Stimulated activated CD4-positive, alpha-beta T cell treated with anti-CD3 and anti-CD28 coated beads, Interleukin-1b, Interleukin-23, amount 100 ng/mL, for 48 hours (primary cell): ENCODE measurements at regions not wholly inside any gene's neighbourhood (a gene's known extent, or its start where the extent isn't known, plus 50 kb on each side); places are given as distances from the start of the nearest gene placed in this dataset.

ENCODE experiments used
- DNase-seq: peaks from one replicate; pipeline ENCODE4 v3.0.0-alpha.2; 2020

GRCh38 chr12:67428431-67428830 is 159.3 kb downstream of the CAND1 start:
- DNase-seq, result no peak

GRCh38 chr12:67430708-67431335 is 161.7 kb downstream of the CAND1 start:
- DNase-seq, result no peak

- no peak for DNase-seq
These were observed 162.4 kb downstream of the CAND1 start for GRCh38 chr12:67431411-67432020.

- DNase-seq, result no peak
These were observed 164.4 kb downstream of the CAND1 start for GRCh38 chr12:67433385-67434175.

GRCh38 chr12:67434671-67435370 is 165.7 kb downstream of the CAND1 start:
- no peak for DNase-seq

GRCh38 chr12:67436230-67436629 is 167.1 kb downstream of the CAND1 start:
- DNase-seq, result no peak

GRCh38 chr12:67437011-67437410 is 167.9 kb downstream of the CAND1 start:
- no peak for DNase-seq

GRCh38 chr12:67439611-67440010 is 170.5 kb downstream of the CAND1 start:
- no peak for DNase-seq

GRCh38 chr12:67441736-67442346 is 172.7 kb downstream of the CAND1 start:
- DNase-seq, result peak; percentile 68

GRCh38 chr12:67442347-67442841 is 173.2 kb downstream of the CAND1 start:
- no peak for DNase-seq

GRCh38 chr12:67442896-67443295 is 173.7 kb downstream of the CAND1 start:
- no peak for DNase-seq

- DNase-seq, result no peak
These were observed 175.4 kb downstream of the CAND1 start for GRCh38 chr12:67444542-67444941.

- no peak for DNase-seq
These were observed 177.6 kb downstream of the CAND1 start for GRCh38 chr12:67446716-67447115.

- DNase-seq, result no peak
These were observed 178.0 kb downstream of the CAND1 start for GRCh38 chr12:67447180-67447579.

- peak; percentile 10 for DNase-seq
These were observed 180.5 kb downstream of the CAND1 start for GRCh38 chr12:67449591-67450052.

- no peak for DNase-seq
These were observed 181.3 kb downstream of the CAND1 start for GRCh38 chr12:67450441-67450840.

- no peak for DNase-seq
These were observed 182.0 kb downstream of the CAND1 start for GRCh38 chr12:67451206-67451605.

GRCh38 chr12:67452119-67452805 is 183.1 kb downstream of the CAND1 start:
- DNase-seq, result peak; percentile 19

- DNase-seq, result no peak
These were observed 184.0 kb downstream of the CAND1 start for GRCh38 chr12:67453191-67453590.

- no peak for DNase-seq
These were observed 186.1 kb downstream of the CAND1 start for GRCh38 chr12:67455236-67455635.

GRCh38 chr12:67456431-67456901 is 187.3 kb downstream of the CAND1 start:
- DNase-seq, result no peak

- DNase-seq, result no peak
These were observed 188.0 kb downstream of the CAND1 start for GRCh38 chr12:67457136-67457535.
